HS-27A (cell line): ENCODE measurements at regions not wholly inside any gene's neighbourhood (a gene's known extent, or its start where the extent isn't known, plus 50 kb on each side); places are given as distances from the start of the nearest gene placed in this dataset.

Source experiments
- DNase-seq: peaks from one replicate; pipeline ENCODE4 v3.0.0-alpha.2; 2012; ENCODE audit warnings: low read depth, missing footprints

DNA sequence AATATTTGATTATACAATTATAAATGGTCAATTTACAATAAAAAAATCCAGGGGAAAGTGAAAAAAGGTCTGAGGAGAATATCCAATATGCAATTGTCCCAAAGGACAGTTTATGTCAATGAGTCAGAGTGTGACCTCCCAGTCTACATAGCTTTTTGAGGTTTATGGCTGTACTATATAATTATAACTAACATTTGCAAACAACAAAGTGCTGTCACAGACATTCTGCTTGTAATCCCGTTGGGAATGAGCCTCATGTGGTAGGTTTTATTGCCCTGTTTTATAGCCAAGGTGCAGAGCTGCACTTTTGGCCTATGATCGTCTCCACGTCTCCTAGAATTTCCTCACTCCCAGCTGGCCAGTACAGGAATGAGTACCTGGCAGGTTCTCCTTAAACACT is 103.8 kb downstream of the ADSS2 start:
- DNase-seq = no peak

DNA sequence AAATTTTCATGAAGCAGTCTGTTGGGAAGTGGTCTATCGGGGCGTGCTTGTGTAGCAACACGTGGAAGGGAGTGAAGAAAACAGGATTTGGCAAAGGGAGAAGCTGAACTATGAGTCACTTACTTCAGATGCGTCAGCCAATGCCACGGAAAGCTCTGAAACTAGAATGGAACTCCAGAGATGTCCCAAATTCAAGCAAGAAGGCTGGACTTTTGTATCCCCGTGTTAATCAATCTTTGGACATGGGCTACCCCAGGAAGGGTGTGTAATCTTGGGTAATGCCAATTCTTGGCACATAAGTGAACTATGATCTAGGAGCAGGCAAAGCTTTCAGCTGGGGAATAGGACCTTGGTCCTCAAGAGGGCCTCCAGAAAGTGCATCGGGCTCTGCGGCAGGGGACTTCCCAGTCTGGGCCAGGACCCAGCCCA is 102.6 kb downstream of the ADSS2 start:
- DNase-seq = peak; percentile 63

DNA sequence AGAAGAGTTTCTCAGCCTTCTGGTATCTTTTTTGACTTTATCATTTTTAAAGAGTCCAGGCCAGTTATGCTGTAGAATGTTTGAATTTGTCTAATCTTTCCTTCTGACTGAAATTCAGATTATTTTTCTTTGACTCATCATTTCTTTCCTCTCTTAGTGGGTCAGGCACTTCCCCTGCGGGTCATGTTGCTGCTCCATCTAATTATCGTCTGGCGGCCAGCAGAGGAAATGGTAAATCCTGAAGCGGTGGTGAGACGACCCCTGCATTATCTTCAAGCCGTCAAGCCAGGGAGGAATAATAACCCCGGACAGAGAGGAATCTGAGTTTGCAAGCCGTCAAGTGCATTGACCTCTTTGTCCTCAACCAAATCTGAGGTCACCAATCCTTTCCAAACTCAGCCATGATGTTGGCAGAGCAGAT is 102.1 kb downstream of the ADSS2 start:
- DNase-seq = peak; percentile 8

DNA sequence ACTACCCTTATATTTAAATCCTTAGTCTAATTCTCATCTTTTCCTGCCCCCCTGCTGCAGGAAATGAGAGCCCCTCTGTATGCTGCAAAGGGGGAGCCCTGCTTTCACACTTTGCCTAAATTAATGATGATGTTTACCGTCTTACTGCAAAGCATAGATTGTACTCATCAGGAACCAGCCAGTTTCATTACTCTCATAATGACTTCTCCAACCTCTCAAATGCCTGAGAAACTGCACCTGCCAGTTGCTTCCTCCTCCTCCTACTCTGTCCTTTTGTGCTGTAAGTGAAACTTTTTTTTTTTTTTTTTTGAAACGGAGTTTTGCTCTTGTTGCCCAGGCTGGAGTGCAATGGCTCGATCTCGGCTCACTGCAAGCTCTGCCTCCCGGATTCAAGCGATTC is 101.7 kb downstream of the ADSS2 start:
- DNase-seq = no peak

DNA sequence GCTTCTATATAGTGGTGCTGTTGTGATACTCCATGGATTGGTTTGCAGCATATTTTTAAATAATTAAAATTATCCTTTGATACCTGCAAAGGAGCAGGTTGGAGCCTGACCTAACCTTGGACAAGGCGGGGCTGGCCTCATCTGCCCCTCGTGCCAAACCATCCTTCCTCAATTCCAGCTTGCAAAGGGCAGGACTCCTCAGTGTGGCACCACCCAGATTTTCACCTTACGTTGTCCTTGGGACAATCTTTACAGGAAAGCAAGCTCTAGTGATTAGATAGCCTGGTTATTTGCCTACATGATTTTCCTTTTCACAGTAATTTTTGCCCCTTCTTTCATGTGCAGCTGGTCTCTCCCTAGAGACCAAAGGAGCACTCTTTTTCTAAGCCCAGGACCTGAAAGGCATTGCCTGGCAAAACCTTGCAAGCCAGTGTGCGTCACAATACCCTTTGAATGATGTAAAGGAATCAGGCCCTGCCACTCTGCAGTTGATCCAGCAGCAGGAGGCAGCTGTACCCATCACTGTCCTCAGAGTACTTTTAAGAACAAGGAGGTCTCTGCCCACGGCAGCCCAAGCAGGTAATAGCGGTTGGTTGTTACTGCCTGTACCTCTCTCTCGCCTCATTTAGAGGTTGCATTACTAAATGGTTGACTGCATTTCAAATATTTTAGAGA is 99.4 kb downstream of the ADSS2 start:
- DNase-seq = no peak

DNA sequence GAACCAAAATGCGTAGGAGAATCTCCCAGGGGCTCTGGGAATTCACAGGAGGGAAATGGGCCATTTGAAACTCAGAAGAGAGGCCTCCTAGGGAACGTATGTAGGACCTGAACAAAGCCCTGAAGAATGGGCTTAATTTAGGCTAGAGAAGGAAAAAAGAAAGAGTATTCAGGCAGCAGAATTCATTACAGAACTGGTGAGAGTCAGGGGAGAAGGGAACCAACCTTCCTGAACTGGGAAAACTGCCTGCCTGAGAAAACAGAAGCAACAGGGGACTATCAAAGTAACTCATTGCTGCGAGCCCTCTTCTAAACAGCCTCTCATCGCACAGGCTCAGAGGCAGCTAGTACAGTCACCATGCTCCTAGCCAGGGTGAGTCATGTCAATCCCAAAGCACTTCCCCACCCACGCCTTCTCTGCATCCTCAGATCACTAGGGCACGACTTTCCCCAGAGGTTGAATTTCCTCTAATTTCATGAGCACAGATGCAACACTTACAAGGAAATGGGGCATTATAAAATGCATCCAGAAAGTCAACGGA is 98.1 kb downstream of the ADSS2 start:
- DNase-seq = peak; percentile 74

DNA sequence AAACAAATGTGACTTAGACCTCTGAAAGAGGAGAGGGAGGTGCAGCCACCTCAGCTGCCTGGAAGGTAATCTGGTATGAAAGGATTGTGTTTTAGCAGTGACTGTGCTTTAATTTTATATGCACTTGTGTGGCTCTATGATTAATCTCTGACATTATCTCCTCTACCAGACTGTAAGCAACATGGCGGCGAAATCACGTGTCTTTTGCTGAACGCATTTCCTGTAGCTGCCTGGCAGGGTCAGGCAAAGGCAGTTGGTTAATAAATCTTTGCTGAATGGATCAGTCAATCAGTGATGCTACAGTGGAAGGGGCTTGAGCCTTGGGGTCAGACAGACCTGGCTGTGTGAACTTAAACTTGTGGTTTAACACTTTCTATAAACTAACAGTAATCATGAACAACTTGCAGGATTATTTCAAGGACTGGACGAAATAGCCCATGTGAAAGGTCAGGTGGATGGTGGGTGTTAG is 96.9 kb downstream of the ADSS2 start:
- no peak for DNase-seq

DNA sequence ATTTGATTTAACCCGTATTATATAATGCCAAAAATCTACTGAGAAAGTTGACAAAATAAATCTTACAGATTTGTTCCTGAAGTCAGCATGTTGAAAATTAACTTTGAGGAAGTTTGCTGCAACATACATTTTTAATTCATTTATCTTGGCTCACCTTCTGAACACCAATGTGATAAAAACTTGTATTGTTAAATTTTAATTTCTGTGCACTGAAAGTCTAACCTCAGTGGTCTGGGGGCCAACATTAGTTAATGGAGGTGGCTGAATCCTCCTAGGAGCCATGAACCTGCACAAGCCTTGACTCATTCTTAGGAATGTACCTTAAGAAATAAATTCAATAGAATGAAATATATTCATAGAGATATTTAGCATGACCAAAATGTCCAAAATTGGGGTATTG is 95.3 kb downstream of the ADSS2 start:
- DNase-seq = no peak
